GM12878 (cell line): ENCODE measurements at regions not wholly inside any gene's neighbourhood (a gene's known extent, or its start where the extent isn't known, plus 50 kb on each side); places are given as distances from the start of the nearest gene placed in this dataset.

Experiments
- ATAC-seq: fragments of 200-7000 bp; cut with Tn5 transposase; 3 replicates; pipeline ENCODE4 v1.9.1; 2020; ENCODE audit warnings: mild to moderate bottlenecking, moderate library complexity
- BruUV-seq: library from RNA; stranded (reverse); fragments of 400-500 nt; replicated peaks from 2 replicates; lab custom pipeline; 2021; lab: Mats Ljungman, UMichigan
- CTCF ChIA-PET: fragments of 300-600 bp; sonication (Branson Sonifier 250); formaldehyde crosslinking; extraction: SDS; loops from one replicate; lab custom pipeline; 2021; ENCODE audit warnings: inconsistent platforms; lab: Yijun Ruan, JAX
- POLR2A ChIA-PET: fragments of 350-600 bp; formaldehyde crosslinking; extraction: SDS; loops from one replicate; lab custom pipeline; 2021; ENCODE audit warnings: inconsistent platforms; lab: Charles Lee
- RAD21 ChIA-PET: fragments of 300-600 bp; sonication (Branson Sonifier 250); formaldehyde crosslinking; loops from one replicate; lab custom pipeline; 2023; ENCODE audit warnings: antibody characterized with exemption; ENCODE audit not compliant: unreplicated experiment; lab: Charles Lee
- SMC1A ChIA-PET: fragments of 300-600 bp; sonication (Branson Sonifier 250); formaldehyde crosslinking; loops from one replicate; lab custom pipeline; 2023; ENCODE audit not compliant: unreplicated experiment, uncharacterized antibody; lab: Charles Lee
- DNase-seq: peaks from one replicate; pipeline ENCODE4 v3.0.0-alpha.2; 2011; ENCODE audit warnings: low read depth, low spot score
- FAIRE-seq: peaks from 3 replicates; lab custom pipeline; 2011; peaks lifted over from hg19 to GRCh38; lab: Jason Lieb, UNC
- H2AFZ ChIP-seq: 2 replicates; pipeline ENCODE4 v1.6.0; 2011; ENCODE audit warnings: low read depth, low read length, control low read depth; ENCODE audit not compliant: control insufficient read depth
- H3K27ac ChIP-seq: 2 replicates; pipeline ENCODE4 v1.5.1; 2011; ENCODE audit warnings: control low read depth; ENCODE audit not compliant: control insufficient read depth, insufficient read depth
- H3K27me3 ChIP-seq, 2 experiments: replicated peaks in 1 of 2; 2 replicates each; pipeline versions ENCODE4 v1.6.0 to v1.6.1; 2011; ENCODE audit warnings: low read length in 1 of 2; ENCODE audit not compliant: control insufficient read depth in 2 of 2, insufficient read depth in 2 of 2
- H3K36me3 ChIP-seq, 2 experiments: 2 replicates each; pipeline ENCODE4 v1.5.1; 2011; ENCODE audit warnings: low read length in 1 of 2; ENCODE audit not compliant: control insufficient read depth in 2 of 2, insufficient read depth in 2 of 2
- H3K4me1 ChIP-seq: 2 replicates; pipeline ENCODE4 v1.6.1; 2011; ENCODE audit warnings: mild to moderate bottlenecking, low read length, moderate library complexity, mixed read lengths; ENCODE audit not compliant: control insufficient read depth, insufficient read depth
- H3K4me2 ChIP-seq: 2 replicates; pipeline ENCODE4 v1.6.0; 2011; ENCODE audit warnings: control low read depth; ENCODE audit not compliant: control insufficient read depth, insufficient read depth
- H3K4me3 ChIP-seq: fragments of 200-600 bp; sonication (generic); 2 replicates; pipeline ENCODE4 v1.5.1; 2016
- H3K79me2 ChIP-seq: 2 replicates; pipeline ENCODE4 v1.6.0; 2011; ENCODE audit warnings: low read length; ENCODE audit not compliant: control insufficient read depth, insufficient read depth
- H3K9ac ChIP-seq: 2 replicates; pipeline ENCODE4 v1.8.0; 2011; ENCODE audit warnings: low read length, control low read depth, mixed read lengths; ENCODE audit not compliant: control insufficient read depth, insufficient read depth
- H3K9me3 ChIP-seq: replicated peaks from 3 replicates; pipeline ENCODE4 v1.5.1; 2011; ENCODE audit warnings: mild to moderate bottlenecking, low read length; ENCODE audit not compliant: control insufficient read depth, insufficient read depth
- H4K20me1 ChIP-seq: 2 replicates; pipeline ENCODE4 v1.6.0; 2011; ENCODE audit not compliant: control insufficient read depth, insufficient read depth
- ATF2 ChIP-seq: IDR thresholded peaks from 2 replicates; pipeline ENCODE4 v1.6.1; 2012; ENCODE audit warnings: low read length, inconsistent platforms
- BRCA1 ChIP-seq: IDR thresholded peaks from 2 replicates; pipeline ENCODE4 v1.6.1; 2011; ENCODE audit warnings: low read depth, low read length, improper control_type of control experiment
- ELK1 ChIP-seq: IDR thresholded peaks from 2 replicates; pipeline ENCODE4 v1.6.1; 2012; ENCODE audit warnings: low read depth, low read length, improper control_type of control experiment
- EP300 ChIP-seq, 2 experiments: fragments of 150-350 bp in 1 of 2; IDR thresholded peaks; 2 replicates each; pipeline ENCODE4 v1.6.1; 2011 to 2012; ENCODE audit warnings: low read depth in 2 of 2, low read length in 2 of 2, borderline replicate concordance in 1 of 2, improper control_type of control experiment in 1 of 2, inconsistent platforms in 1 of 2; ENCODE audit not compliant: control insufficient read depth in 1 of 2
- ETV6 ChIP-seq, 2 experiments: fragments of 450-650 bp in 1 of 2; IDR thresholded peaks in 1 of 2; conservative IDR thresholded peaks in 1 of 2; 2 replicates each; pipeline ENCODE4 v1.6.1; 2014; ENCODE audit warnings: antibody characterized with exemption in 1 of 2, borderline replicate concordance in 1 of 2, low read depth in 1 of 2, mild to moderate bottlenecking in 1 of 2, moderate library complexity in 1 of 2
- EZH2 ChIP-seq: IDR thresholded peaks from 2 replicates; pipeline ENCODE4 v1.6.1; 2012; ENCODE audit warnings: low read depth, mild to moderate bottlenecking, control low read depth, inconsistent platforms, low read length, borderline replicate concordance; ENCODE audit not compliant: control insufficient read depth
- FOXM1 ChIP-seq: IDR thresholded peaks from 2 replicates; pipeline ENCODE4 v1.6.1; 2012; ENCODE audit warnings: low read depth, mild to moderate bottlenecking, inconsistent platforms, low read length, moderate library complexity
- MEF2A ChIP-seq: IDR thresholded peaks from 2 replicates; pipeline ENCODE4 v1.6.1; 2011; ENCODE audit warnings: low read depth, mild to moderate bottlenecking, low read length, moderate library complexity; ENCODE audit not compliant: insufficient read depth
- NFYB ChIP-seq: IDR thresholded peaks from 2 replicates; pipeline ENCODE4 v1.6.1; 2011; ENCODE audit warnings: low read depth, mild to moderate bottlenecking, low read length, improper control_type of control experiment, moderate library complexity; ENCODE audit not compliant: insufficient read depth
- PAX8 ChIP-seq: fragments of 450-650 bp; IDR thresholded peaks from 2 replicates; pipeline ENCODE4 v1.6.1; 2017; ENCODE audit warnings: mild to moderate bottlenecking, moderate library complexity
- POLR2AphosphoS2 ChIP-seq: IDR thresholded peaks from 2 replicates; pipeline ENCODE4 v1.6.1; 2011; ENCODE audit warnings: low read depth, mild to moderate bottlenecking, low read length, improper control_type of control experiment, moderate library complexity
- RFX5 ChIP-seq: IDR thresholded peaks from 2 replicates; pipeline ENCODE4 v1.6.1; 2011; ENCODE audit warnings: low read depth, low read length, improper control_type of control experiment
- SMAD5 ChIP-seq: IDR thresholded peaks from 2 replicates; pipeline ENCODE4 v1.6.1; 2016; ENCODE audit warnings: antibody characterized with exemption, low read depth
- YY1 ChIP-seq: IDR thresholded peaks from 2 replicates; pipeline ENCODE4 v1.6.1; 2011; ENCODE audit warnings: low read depth, mild to moderate bottlenecking, low read length
- ZNF384 ChIP-seq: IDR thresholded peaks from 2 replicates; pipeline ENCODE4 v1.6.1; 2012; ENCODE audit warnings: low read depth, mild to moderate bottlenecking, low read length, improper control_type of control experiment, borderline replicate concordance
- WGBS: methylation state at CpG from one replicate; pipeline ENCODE4 v1.1.6; 2016; ENCODE audit warnings: low lambda C conversion rate; ENCODE audit not compliant: insufficient replicate concordance, insufficient coverage; ENCODE audit errors: missing lambda C conversion rate; 5-methylcytosine and 5-hydroxymethylcytosine counted together
- in situ Hi-C: fragments of 300-500 bp; cut with MboI; formaldehyde crosslinking; loops from 9 replicates; pipeline ENCODE4 v1.14.3; 2018; ENCODE audit warnings: mixed read lengths
- intact Hi-C: fragments of 100-400 bp; cut with micrococcal nuclease; formaldehyde crosslinking; loops from one replicate; pipeline ENCODE4 v1.14.2; 2022; ENCODE audit not compliant: unreplicated experiment

- no peaks in the 10 kb centered on the region for H3K79me2 ChIP-seq
- no peak overlapping the region for H3K4me3 ChIP-seq
- RAD21 ChIA-PET = no interaction called here
- ATAC-seq (no peak), DNase-seq (no peak), FAIRE-seq (no peak)
- in situ Hi-C loops = no loop called here
- no peaks in the 10 kb centered on the region for H3K9me3 ChIP-seq
- SMC1A ChIA-PET = interaction anchor here (0.8 kb wide), 1 partner anchor 9 kb away, joined by 3 read pairs; no protein-coding TSS in a partner anchor
- H3K4me2 ChIP-seq = no peak overlapping the region
- H3K27ac ChIP-seq = no peak overlapping the region
- intact Hi-C loops = no loop called here
- BruUV-seq = no TSS peak
- H4K20me1 ChIP-seq = no peaks in the 10 kb centered on the region
- WGBS = 84% methylated on average over 7 of the region's 9 CpGs
- TF ChIP-seq YY1 (no peak), POLR2AphosphoS2 (no peak), ZNF384 (no peak), PAX8 (no peak), EP300 (IDR thresholded peaks at IDR 0.05; ENCODE audit: borderline replicate concordance in 1 of 2, control insufficient read depth in 1 of 2, low read depth in 2 of 2, low read length in 2 of 2) (no peak)
- H3K9ac ChIP-seq = no peak overlapping the region
- H2AFZ ChIP-seq = no peak overlapping the region
- H3K4me1 ChIP-seq = no peaks in the 10 kb centered on the region; the same call in 1 of the 2 replicates
- no peaks in the 10 kb centered on the region for H3K36me3 ChIP-seq
- H3K27me3 ChIP-seq = no peaks in the 10 kb centered on the region
- POLR2A ChIA-PET = no interaction called here
- CTCF ChIA-PET = interaction anchor here (0.6 to 0.9 kb wide), 2 partner anchors 17 to 50 kb away, joined by 3 read pairs; no protein-coding TSS in a partner anchor
Observed at GRCh38 chr6:155974811-155975323, 519.2 kb upstream of the NOX3 start.

- no peak overlapping the region for H2AFZ ChIP-seq
- RAD21 ChIA-PET = no interaction called here
Observed at GRCh38 chr6:155974359-155974758, 518.7 kb upstream of the NOX3 start.

More at GRCh38 chr6:155974359-155974758, 518.7 kb upstream of the NOX3 start:
- SMC1A ChIA-PET = interaction anchor here (0.8 kb wide), 1 partner anchor 8 kb away, joined by 3 read pairs; no protein-coding TSS in a partner anchor
- Histone ChIP-seq H3K4me3 (no peak overlapping the region), H3K4me1 (no peaks in the 10 kb centered on the region; the same call in 1 of the 2 replicates), H3K9ac (no peak overlapping the region), H3K27ac (no peak overlapping the region), H3K27me3 (no peaks in the 10 kb centered on the region), H3K9me3 (no peaks in the 10 kb centered on the region), H3K36me3 (no peaks in the 10 kb centered on the region), H4K20me1 (no peaks in the 10 kb centered on the region), H3K4me2 (no peak overlapping the region), H3K79me2 (no peaks in the 10 kb centered on the region)
- intact Hi-C loops (no loop called here), in situ Hi-C loops (no loop called here)
- BruUV-seq = no TSS peak
- FAIRE-seq (no peak), DNase-seq (no peak), ATAC-seq (no peak)
- POLR2A ChIA-PET = no interaction called here
- no peak for TF ChIP-seq FOXM1
- TF ChIP-seq SMAD5 = no peak
- no peak for TF ChIP-seq MEF2A
- TF ChIP-seq ATF2 = no peak
- no peak for TF ChIP-seq EZH2
- TF ChIP-seq NFYB = no peak
- no peak for TF ChIP-seq POLR2AphosphoS2
- TF ChIP-seq RFX5 = no peak
- TF ChIP-seq BRCA1 = no peak
- no peak for TF ChIP-seq ETV6 (conservative IDR thresholded peaks at IDR 0.05 in 1 of 2, IDR thresholded peaks at IDR 0.05 in 1 of 2; ENCODE audit: borderline replicate concordance in 1 of 2, low read depth in 1 of 2)
- TF ChIP-seq ELK1 = no peak
- CTCF ChIA-PET = interaction anchor here (0.6 kb wide), 1 partner anchor 50 kb away, joined by 3 read pairs; no protein-coding TSS in a partner anchor
- WGBS = 64% methylated on average over 17 of the region's 17 CpGs
